ENCODE measurements at regions not wholly inside any gene's neighbourhood (a gene's known extent, or its start where the extent isn't known, plus 50 kb on each side); places are given as distances from the start of the nearest gene placed in this dataset.

GRCh38 chr1:119268879-119269278, 99.7 kb upstream of the HAO2 start:
- H3K4me3 ChIP-seq (replicated peaks; ENCODE audit: low read depth, low read length), result no peak overlapping the region
- DNase-seq (ENCODE audit: low read depth), result no peak
- no peak for TF ChIP-seq CTCF (IDR thresholded peaks at IDR 0.05; ENCODE audit: low read length, missing control alignments)

GRCh38 chr1:119275145-119276134, 93.1 kb upstream of the HAO2 start:
- DNase-seq (ENCODE audit: low read depth), result peak; percentile 83
- H3K4me3 ChIP-seq (replicated peaks; ENCODE audit: low read depth, low read length), result no peak overlapping the region
- peak; percentile 98 for TF ChIP-seq CTCF (IDR thresholded peaks at IDR 0.05; ENCODE audit: low read length, missing control alignments)

- no peak for DNase-seq (ENCODE audit: low read depth)
- no peak for TF ChIP-seq CTCF (IDR thresholded peaks at IDR 0.05; ENCODE audit: low read length, missing control alignments)
- no peak overlapping the region for H3K4me3 ChIP-seq (replicated peaks; ENCODE audit: low read depth, low read length)
These were observed 92.0 kb upstream of the HAO2 start for GRCh38 chr1:119276558-119276957.

GRCh38 chr1:119279456-119280381, 88.9 kb upstream of the HAO2 start:
- H3K4me3 ChIP-seq (replicated peaks; ENCODE audit: low read depth, low read length), result no peak overlapping the region
- TF ChIP-seq CTCF (IDR thresholded peaks at IDR 0.05; ENCODE audit: low read length, missing control alignments), result no peak
- peak; percentile 82 for DNase-seq (ENCODE audit: low read depth)

GRCh38 chr1:119285482-119285881, 83.1 kb upstream of the HAO2 start:
- no peak for TF ChIP-seq CTCF (IDR thresholded peaks at IDR 0.05; ENCODE audit: low read length, missing control alignments)
- peak; percentile 82 for DNase-seq (ENCODE audit: low read depth)
- no peak overlapping the region for H3K4me3 ChIP-seq (replicated peaks; ENCODE audit: low read depth, low read length)

- TF ChIP-seq CTCF (IDR thresholded peaks at IDR 0.05; ENCODE audit: low read length, missing control alignments), result peak; percentile 45
- peak; percentile 33 for DNase-seq (ENCODE audit: low read depth)
- no peak overlapping the region for H3K4me3 ChIP-seq (replicated peaks; ENCODE audit: low read depth, low read length)
These were observed 81.9 kb upstream of the HAO2 start for GRCh38 chr1:119286587-119287181.

Data from fibroblast of pulmonary artery (primary cell).